Islet precursor cell (in vitro differentiated cells): ENCODE measurements at regions not wholly inside any gene's neighbourhood (a gene's known extent, or its start where the extent isn't known, plus 50 kb on each side); places are given as distances from the start of the nearest gene placed in this dataset.
A peak's percentile ranks its signal among the peaks of the same experiment; 100 is the strongest.

Experiments
- DNase-seq: peaks from one replicate; pipeline ENCODE4 v3.0.0-alpha.2; 2018

DNA sequence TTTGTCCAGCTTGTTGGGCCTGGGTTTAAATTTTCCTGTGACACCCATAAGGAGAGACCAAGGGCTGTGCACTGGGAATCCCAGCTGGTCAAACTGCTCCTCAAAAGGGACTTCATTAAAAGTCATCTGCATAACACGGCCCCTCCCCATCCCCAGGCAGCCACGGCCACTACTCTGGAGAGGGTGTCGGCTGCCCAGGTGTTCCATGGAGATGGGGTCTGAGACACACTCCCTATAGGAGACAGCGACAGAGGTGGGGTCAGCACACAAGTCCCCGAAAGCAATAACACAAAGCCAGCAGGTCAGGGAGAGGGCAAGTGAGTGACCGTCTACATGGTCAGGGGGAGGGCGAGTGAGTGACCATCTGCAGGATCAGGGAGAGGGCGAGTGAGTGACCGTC, 75.6 kb upstream of the BCL11B start:
- DNase-seq, result peak; percentile 45

DNA sequence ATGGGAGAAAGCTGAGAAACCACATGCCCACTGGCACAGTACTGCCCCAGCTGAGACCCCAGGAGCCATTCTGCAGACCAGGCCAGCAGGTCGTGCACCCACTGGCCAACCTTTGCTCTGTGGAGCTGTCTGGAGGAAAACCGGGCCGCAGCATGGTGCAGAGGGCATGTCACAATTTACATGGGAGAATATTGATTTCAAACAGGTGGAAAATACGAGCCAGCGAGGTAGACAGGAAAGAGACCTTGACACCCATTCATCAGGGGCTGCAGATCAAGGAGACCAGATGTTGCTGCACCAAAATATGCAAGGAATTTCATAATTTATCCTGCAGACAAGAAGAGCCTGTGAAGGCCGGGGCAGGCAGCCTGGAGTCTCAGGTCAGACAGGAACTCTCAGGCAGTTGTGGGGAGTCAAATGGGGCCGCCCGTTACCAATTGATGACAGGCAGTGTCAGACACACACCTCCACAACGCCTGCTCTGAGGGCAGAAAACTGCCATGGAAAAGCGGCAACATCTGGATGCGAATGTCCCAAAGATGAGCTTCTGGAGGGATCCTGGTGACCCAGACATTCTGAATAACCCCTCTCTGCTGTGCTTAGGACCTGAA, 74.6 kb upstream of the BCL11B start:
- DNase-seq, result peak; percentile 58

DNA sequence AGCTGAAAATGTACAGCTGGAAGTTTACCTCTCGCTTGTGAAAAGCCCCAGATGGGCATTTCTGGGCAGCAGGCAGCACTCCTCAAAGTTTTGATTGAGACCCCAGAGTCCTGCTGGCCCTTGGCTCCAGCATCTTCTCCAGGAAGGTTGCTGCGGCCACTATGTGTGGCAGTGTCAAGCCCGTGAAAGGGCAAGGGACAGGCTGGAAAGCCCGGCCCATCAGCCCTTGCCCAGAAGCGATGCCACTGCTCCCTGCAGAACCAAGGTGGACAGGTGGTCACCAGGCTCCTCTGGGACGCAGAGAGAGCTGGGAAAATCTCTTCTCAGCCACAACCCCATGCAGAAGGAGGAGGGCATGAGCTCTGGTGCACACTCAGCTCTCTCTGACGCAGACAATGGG, 73.5 kb upstream of the BCL11B start:
- DNase-seq, result no peak

DNA sequence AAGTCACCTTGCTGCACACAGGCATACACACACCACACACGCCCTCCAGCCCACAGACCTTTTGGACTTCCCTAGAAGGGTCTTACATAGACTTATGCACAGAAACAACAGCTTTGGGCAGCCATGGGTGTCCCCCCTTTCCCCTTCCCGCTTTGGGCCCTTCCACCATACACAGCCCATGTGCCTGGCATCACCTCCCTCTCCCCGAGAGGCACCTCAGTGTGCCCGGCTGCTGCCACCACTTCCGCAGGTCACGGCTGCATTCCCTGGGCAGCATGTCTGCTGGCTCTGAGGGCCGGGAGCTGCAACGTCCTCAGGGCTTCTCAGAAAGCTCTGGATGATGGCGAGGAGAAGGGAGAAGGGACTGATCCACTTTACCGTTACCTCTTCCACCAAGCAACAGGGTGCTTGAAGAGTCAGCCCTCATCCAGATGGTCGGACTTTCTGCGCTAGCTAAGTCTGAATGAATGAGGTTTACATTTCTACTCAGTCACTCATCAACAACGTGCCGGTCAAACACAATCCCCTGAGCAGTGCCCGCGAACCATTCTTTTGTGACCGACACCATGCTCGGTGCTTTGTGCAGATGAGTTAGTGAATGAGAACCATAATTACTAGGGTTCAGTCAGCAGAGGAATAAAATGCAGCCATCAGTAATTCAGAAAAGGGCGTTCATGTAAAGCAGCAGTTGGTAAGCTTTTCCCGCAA, 72.2 kb upstream of the BCL11B start:
- no peak for DNase-seq

DNA sequence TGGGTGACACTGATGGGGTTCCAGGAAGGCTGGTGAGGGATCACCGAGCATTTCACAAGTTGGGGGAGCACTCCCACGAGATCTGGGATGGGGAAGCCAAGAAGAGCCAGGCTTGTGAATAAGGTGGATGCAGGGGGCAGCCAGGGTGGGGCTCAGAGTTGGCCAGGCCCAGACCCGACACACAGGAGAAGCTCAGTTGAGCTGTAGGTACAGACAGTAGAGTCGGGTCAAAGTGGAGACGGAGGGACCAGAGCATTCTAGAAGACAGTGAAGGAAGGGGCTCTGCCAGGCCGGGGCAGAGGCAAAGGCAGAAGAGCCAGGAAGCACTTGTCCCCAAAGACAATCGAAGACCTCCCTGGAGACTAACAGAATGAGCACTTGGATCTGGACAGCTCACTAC, 70.9 kb upstream of the BCL11B start:
- no peak for DNase-seq

DNA sequence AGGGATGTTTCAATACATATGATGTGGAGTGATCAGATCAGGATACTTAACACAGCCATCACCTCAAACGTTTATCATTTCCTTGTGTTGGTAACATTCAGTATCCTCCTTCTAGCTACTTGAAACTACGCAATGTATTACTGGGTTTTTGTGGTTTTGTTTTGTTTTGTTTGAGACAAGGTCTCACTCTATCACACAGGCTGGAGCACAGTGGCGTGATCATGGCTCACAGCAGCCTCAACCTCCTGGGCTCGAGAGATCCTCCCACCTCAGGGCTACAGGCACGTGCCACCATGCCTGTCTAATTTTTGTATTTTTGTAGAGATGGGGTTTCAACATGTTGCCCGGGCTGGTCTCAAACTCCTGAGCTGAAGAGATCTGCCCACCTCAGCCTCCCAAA, 70.2 kb upstream of the BCL11B start:
- no peak for DNase-seq

DNA sequence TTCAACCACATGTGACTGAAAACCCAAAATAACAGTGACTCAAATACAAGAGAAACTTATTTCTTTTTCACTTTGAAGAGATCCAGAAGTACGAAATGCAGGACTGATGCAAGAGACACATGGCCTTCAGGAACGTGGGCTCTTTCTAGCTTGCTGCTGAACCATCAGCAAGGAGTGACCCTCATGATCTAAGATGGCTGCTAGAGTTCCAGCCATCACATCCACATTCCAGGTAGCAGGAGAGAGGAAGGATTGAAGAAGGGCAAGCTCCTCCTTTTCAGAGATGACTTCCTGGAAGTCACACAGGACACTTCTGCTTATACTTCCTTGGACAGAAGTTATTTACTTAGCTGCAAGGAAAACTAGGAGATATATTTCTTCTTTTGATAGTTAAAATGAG, 67.6 kb upstream of the BCL11B start:
- DNase-seq, result no peak

DNA sequence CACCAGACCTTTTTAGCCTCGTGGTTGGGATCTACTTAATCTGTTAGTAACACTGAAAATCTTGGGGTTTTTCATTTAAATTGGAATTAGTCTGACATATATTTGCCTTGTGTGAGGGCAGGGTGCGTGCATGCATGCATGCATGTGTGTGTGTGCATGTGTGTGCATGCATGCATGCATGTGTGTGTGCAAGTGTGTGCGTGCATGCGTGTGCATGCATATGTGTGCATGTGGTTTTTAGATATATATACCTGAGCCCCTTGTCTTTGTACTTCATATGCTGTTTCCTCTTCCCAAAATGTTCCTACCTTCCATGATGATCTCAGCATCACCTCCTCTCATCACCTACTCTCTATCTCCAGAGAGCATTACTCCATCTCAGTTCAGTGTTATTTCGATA, 66.3 kb upstream of the BCL11B start:
- DNase-seq, result no peak

DNA sequence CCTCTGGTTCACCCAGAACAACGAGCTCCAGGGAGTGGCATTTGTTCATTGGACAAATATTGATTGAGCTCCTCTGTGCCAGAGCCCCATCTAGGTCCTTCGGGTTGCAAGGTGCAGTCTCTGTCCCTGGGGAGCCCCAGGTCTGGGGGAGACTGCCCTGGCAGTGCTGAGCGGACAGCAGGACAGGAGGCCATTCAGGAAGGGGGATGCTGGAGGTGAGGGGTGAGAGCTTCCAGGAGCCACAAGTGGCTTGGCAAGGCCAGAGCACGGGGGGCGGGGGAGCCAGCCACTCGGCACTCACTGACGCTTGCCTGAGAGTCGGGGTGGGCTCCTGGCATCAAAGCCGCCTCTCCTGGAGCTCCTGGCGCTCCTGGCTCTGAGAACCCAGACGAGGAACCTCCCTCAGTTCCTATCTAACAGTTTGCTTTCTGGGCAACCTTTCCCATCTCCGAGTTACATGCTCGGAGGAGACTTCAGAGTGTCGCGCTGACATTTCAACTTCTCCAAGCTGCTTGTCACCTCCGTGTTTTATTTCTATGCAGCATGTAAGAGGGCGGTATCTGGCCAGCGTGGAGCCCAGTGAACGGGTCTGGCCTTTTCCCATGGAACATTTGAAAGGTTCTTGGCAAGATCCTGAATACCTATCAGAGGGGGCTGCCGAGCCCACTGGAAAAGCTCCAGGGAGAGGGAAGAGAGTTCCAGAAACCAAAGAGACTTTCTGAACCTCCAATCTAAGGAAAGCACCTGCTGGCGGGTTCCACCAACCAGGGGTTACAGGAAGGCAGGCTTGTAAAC, 62.0 kb upstream of the BCL11B start:
- DNase-seq, result no peak

DNA sequence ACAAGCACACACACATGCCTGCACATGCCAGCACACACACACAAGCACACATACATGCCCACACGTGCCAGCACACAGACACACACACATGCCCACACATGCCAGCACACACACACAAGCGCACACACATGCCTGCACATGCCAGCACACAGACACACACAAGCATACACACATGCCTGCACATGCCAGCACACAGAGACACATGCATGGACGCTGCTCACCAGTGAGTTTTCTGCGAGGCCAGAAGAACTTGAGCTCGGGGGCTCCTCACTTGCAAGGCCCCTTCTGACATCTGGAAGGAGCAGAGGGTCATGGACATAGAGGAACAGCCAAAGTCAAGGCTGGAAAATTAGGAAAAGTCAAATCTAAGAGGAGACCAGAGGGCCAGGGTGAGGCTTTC, 61.2 kb upstream of the BCL11B start:
- no peak for DNase-seq

DNA sequence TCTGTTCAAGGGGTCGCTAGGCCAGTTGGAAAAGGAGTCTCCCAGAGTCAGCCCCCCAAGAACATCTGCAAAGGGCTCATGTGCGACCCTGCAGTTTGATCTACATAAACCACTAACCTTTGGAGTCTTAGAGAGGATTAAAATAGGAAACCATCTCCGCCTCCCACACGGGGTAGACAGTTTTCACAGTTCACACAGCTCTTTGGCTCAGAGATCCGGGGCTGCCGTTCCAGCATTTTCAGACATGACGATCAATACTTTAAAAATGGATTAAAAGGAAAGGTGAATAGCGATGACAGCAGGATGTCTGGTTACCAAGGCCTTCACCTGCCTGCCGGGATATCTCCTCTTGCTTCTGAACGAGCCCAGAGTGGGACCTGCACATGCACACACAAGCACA, 59.8 kb upstream of the BCL11B start:
- peak; percentile 38 for DNase-seq

DNA sequence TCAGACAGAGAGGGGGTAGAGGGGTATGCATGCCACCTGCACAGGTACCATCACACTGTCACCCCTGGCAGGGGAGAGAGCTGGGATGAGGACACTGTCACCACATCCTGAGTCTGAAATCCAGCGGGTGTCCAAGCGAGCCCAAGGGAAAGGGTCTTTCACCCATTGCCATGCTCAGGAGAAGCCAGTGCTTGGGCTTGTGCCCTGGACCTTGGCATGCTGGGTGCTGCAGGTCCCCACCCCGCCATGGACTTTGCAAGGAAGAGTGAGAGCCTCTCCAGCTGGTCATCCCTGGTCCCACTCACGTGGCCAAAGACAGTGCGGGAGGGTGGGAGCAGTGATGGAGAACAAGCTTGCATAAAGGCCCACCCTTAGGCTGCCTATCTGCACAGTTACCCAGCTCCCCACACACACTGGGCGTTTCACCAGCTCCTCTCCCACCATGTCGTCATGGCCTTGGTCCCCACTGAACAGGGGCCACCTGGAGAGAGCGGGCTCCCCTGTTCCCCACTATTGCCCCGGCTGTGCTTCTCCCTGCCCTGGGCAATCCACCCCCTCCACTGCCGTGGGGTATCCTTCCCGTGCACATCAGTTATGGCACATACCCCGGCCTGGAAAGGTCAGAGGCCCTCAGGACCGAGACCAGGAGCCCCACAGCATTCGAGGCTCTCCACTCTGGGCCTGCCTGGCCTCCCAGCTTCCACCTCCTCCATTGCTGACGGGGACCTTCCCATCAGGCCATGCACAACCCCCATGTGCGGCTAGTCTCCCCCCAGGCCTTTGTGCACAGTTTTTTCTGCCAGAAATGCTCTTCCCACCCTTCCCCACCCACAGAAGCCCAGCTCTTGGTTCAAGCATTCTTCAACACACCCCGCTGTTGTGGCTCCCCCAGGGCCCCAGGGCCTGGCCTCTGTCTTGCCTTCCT, 58.6 kb upstream of the BCL11B start:
- peak; percentile 46 for DNase-seq

DNA sequence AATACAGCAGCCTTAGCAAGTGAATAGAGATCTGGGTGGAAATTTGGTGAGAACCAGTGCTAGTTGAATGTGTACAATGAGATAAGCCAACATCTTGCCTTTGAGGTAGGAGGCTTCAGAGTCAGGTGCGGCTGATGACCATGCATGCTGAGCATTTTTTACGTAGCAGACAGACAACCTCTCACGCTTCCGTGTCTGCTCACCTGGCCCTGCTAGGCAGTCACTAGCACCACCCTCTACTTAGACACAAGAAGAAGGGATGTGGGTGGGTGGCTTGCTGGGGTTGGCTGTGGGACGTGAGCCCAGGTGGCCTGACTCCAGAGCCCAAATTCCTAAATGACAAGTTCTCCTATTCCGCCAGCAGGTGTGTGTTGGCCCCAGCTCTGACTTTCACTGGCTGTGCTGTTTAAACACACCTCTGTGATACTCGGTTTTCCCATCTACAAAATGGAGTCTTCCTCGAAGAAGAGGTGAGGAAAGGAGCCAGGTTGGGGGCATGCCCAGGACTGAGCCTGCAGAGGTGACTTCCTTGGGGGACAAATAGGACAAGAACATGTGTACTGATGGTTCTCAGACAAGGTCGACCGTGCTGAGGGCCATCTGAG, 57.8 kb upstream of the BCL11B start:
- DNase-seq, result peak; percentile 50

DNA sequence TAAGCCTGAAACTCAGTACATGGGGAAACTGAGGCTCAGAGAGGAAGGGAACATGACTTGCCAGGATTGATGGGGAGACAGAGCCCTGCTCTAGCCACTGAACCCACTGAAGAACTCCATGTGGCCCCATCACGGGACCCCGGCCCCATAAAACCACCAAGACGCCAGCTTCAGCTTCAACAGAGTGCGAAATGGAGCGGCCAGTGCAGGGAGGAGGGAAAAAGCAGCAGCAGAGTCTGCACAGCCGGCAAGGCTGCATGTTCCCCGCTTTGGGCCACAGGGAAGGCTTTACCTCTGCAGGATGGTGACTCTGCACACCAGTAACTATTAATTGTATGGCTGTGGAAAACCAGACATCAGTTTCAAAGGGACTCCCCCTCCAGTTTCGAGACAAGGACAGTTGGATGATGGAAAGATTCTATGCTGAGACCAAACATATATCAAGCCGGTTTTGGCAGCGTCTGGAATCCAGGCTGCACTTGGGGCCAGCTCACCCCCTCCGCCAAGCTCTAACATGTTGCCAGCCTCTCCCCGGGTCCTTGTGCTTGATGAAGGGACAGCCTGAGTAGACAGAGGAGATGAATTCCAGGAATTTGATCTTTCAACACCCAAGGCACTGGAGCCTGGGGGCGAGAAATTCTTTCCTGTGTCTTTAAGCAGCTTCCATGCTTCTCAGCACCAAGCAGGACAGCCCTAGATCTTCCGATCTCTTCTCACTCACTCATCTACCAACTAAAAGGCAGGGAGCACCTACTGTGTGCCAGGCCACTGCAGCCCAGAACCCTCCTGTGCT, 55.7 kb upstream of the BCL11B start:
- DNase-seq, result peak; percentile 92

DNA sequence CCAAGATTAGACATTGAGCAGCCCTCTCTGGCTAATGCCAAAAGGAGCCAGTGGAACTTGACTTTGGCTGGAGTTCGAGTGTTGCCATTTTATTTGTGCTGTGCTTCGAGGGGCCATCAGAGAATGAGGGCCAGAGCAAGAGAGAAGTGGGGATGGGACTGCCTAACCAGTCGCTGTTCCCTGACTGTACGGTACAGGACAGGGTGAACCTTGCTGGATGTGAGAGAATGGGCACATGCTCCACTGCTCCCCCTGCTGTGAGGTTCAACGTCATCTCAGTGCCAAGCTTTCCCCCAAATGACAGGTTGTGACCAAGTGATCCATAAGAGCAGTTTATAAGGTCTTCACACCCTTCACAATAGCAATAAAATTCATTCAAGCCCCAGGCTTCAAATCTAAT, 55.1 kb upstream of the BCL11B start:
- DNase-seq, result no peak

DNA sequence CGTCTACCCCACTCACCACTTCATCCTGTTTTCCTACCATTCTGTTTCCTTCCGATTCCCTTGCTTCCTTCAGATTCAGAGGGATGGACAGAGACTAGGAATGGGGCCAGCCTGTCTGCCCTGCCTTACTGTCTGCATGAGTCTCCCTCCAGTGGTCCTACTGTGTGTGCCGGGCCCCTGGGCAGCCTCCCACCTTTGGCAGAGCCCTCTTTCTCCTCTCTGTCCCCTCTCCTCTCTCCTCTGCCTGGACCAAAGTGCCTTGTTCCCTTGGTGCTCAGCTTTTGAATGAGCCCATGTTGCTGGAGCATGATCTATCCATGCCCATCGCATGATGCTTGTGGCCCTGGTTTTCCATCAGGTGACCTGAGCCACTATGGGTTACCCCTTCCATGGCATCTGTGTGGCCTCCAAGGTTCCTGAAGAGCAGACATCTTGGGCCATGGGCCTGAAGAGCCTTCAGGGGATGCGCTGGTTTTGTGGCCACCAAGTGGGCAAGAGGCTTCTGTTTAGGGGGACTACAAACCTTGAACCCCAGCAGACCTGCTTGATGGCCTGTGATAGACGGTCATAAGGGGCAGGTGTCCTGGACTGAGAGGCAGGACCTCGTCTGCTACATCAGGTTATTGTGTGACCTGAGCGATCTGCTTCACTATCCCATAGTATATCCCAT, 54.2 kb upstream of the BCL11B start:
- DNase-seq, result peak; percentile 19

DNA sequence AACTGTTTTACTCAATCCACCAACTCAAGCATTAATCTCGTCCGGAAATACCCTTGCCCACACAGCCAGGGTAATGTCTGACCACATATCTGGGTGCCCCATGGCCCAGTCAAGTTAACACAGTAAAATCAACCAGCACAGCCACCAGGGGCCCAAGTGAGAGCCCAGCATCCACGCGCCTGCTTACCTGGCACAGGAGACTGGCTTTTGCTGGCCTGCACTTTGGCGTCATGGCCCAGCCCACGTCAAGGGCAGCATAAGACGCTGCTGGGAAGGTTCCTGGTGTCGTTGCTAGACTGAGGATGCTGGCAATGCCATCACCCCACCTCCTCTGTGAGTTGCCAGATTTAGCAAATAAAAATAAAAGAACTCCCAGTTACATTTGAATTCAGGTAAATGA, 53.6 kb upstream of the BCL11B start:
- peak; percentile 21 for DNase-seq

DNA sequence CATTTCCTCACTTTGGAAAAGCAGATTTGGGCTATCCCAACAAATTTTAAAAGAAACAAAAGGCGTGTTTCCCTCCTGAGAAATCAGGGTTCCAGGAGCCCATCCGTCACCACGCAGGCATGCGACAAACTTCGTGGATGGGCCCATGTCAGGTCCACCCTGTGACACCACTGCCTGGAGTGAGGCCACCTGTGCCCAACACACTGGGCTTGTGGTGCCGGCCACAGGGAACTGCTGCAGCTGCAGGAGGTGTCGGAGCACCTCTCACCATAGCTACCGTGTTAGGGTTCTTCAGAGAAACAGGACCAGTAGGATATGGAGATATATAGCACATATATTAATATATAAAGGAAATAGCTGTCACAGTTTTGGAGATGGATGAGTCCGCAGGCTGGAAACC, 53.0 kb upstream of the BCL11B start:
- DNase-seq, result no peak

DNA sequence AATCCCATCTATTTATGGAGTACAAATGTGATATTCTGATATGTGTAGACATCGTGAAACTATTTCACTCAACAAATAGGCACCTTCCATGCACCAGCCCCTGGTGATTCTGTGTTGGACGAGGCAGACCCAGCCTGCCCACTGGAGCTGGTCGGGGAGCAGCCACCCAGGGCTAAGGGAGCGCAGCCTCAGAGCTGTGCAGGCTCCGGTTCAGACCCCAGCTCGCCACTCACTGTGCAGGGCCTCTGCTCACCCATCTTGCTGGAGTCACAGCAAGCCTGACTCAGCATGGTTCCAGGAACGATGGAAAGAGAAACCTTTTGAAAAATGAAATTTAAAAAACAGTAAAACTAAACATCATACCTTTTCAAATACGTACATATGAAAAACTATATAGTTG, 52.3 kb upstream of the BCL11B start:
- peak; percentile 34 for DNase-seq

DNA sequence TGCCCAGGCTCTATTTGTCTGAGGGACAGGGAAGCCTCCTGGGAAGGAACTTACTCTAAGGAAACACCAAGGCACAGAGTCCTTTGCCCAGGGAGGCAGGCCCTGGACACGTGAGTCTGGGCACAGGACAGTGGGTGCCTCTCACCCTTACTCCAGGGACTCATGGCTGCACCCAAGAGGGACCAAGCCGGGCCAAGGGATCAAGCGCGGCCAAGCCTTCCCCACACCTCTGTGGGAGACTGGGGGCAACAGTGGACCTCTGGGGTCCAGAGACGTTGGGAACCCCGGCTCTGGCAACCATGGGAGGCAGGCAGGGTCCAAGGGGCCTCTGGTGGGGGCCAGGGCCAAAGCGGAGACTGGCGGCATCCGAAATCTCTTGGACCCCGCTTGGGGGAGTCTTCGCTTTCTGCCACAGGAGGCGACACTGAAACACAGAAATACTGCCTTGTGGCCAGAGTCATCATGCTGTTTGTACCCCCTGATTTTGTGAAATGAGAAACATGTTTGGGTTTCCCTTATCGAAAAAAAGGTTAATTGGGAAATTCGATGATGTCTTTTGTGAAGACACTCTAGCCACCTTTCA, 51.7 kb upstream of the BCL11B start:
- DNase-seq, result peak; percentile 37
